IPS-15b (cell line): ENCODE measurements at regions not wholly inside any gene's neighbourhood (a gene's known extent, or its start where the extent isn't known, plus 50 kb on each side); places are given as distances from the start of the nearest gene placed in this dataset.
"Not testable (repeated sequence)": the region's sequence is repeated elsewhere in the genome, so short reads cannot be mapped to it uniquely, and the experiment has no call there.

Source experiments
- H3K27me3 ChIP-seq: one replicate; pipeline ENCODE4 v1.6.1; 2013; ENCODE audit warnings: low read length; ENCODE audit not compliant: control insufficient read depth, insufficient read depth
- H3K36me3 ChIP-seq: one replicate; pipeline ENCODE4 v1.6.1; 2013; ENCODE audit warnings: low read length; ENCODE audit not compliant: control insufficient read depth, insufficient read depth
- H3K4me1 ChIP-seq: one replicate; pipeline ENCODE4 v1.6.1; 2013; ENCODE audit warnings: mild to moderate bottlenecking, low read length; ENCODE audit not compliant: control insufficient read depth, insufficient read depth
- H3K4me3 ChIP-seq: one replicate; pipeline ENCODE4 v1.5.1; 2013; ENCODE audit warnings: low read depth, low read length
- H3K9ac ChIP-seq: one replicate; pipeline ENCODE4 v1.6.1; 2013; ENCODE audit warnings: low read depth, mild to moderate bottlenecking, low read length
- H3K9me3 ChIP-seq: one replicate; pipeline ENCODE4 v1.6.1; 2013; ENCODE audit warnings: mild to moderate bottlenecking, low read length; ENCODE audit not compliant: control insufficient read depth, insufficient read depth

DNA sequence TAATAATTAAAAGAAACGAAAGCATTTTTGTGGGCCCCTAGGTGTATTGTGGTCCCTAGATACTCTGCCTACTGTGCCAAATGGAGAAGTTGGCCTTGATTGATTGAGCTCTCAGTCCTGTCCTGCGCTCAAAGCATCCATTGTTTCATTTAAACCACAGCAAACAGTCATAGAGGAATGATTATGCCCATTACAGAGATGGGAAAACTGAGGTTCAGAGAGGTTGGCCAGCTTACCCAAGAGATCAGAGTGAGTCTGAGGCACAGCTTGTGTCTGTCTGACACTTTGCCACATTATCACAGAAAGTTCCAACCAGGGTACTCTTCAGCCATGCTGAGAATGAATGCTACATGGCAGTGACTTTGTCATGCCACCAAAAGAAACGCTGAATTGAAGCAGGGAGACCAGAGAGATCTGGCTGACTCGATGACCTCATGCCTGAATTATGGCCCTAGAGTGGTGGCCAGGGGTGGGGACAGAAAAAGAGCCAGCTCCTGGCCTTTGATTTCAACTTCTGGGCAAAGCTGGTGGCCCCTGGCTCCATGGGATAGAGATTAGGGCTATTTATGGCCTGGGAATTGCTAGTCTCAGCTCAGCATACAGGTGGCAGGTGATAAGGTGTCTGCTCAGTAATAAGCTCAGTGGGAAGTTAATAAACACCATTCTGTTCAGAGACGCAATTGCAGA lies 180.5 kb downstream of the MIAT start:
- H3K4me1 ChIP-seq = peaks cover 7% of the 10 kb centered on the region
- H3K27me3 ChIP-seq = no peaks in the 10 kb centered on the region
- H3K9ac ChIP-seq = no peak overlapping the region
- H3K9me3 ChIP-seq = no peaks in the 10 kb centered on the region
- no peak overlapping the region for H3K4me3 ChIP-seq
- no peaks in the 10 kb centered on the region for H3K36me3 ChIP-seq

- H3K9ac ChIP-seq = no peak overlapping the region
- H3K4me1 ChIP-seq = peaks cover 7% of the 10 kb centered on the region
- H3K9me3 ChIP-seq = no peaks in the 10 kb centered on the region
- H3K27me3 ChIP-seq = no peaks in the 10 kb centered on the region
- H3K4me3 ChIP-seq = no peak overlapping the region
- no peaks in the 10 kb centered on the region for H3K36me3 ChIP-seq
Observed at GRCh38 chr22:26838471-26838825, 181.1 kb downstream of the MIAT start.

- peaks cover 7% of the 10 kb centered on the region for H3K4me1 ChIP-seq
- no peaks in the 10 kb centered on the region for H3K36me3 ChIP-seq
- no peak overlapping the region for H3K4me3 ChIP-seq
- no peak overlapping the region for H3K9ac ChIP-seq
- H3K9me3 ChIP-seq = no peaks in the 10 kb centered on the region
- no peaks in the 10 kb centered on the region for H3K27me3 ChIP-seq
Observed at GRCh38 chr22:26839216-26839615, 181.8 kb downstream of the MIAT start.

GRCh38 chr22:26840770-26841169 lies 183.4 kb downstream of the MIAT start:
- not testable (repeated sequence) for H3K9ac ChIP-seq, H3K4me1 ChIP-seq, H3K27me3 ChIP-seq, H3K9me3 ChIP-seq, H3K4me3 ChIP-seq, H3K36me3 ChIP-seq

GRCh38 chr22:26842103-26842502 lies 184.7 kb downstream of the MIAT start:
- H3K9me3 ChIP-seq = no peaks in the 10 kb centered on the region
- no peaks in the 10 kb centered on the region for H3K27me3 ChIP-seq
- no peak overlapping the region for H3K4me3 ChIP-seq
- no peaks in the 10 kb centered on the region for H3K36me3 ChIP-seq
- H3K9ac ChIP-seq = no peak overlapping the region
- no peaks in the 10 kb centered on the region for H3K4me1 ChIP-seq

DNA sequence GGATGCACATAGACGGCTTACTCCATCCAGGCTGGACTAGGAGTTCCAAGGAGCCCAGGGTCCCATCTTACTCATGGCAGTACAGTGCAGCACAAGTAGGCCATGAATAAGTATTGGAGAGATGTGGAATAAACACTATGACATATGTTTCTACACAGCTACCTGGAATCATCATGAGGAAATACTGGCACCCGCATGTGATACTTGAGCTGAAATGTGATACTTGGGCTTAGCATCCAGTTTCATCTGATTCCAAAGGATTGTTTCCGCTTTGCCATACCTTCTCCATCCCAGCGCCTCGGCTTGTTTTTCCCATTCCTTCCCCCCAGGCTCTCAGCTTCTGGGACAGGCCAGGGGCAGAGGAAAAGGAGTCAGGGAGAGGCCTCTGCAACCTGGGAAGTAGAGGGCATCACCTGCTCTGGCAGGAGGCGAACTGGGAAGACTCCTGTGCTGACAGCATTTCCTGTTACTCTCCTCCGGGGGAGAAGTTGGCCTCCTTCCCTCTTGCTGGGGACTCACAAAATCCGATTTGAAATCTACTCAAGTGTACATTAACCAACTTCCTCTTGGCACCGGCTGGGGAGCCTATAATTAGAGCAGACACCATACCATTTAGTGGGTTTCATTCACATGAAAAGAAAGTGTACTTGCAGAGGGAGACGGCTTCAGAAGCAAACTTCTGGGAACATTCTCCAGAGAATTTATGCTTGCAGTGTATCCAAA lies 187.8 kb downstream of the MIAT start:
- Histone ChIP-seq H3K9ac (no peak overlapping the region), H3K36me3 (no peaks in the 10 kb centered on the region), H3K9me3 (no peaks in the 10 kb centered on the region), H3K4me1 (no peaks in the 10 kb centered on the region), H3K4me3 (no peak overlapping the region), H3K27me3 (no peaks in the 10 kb centered on the region)

DNA sequence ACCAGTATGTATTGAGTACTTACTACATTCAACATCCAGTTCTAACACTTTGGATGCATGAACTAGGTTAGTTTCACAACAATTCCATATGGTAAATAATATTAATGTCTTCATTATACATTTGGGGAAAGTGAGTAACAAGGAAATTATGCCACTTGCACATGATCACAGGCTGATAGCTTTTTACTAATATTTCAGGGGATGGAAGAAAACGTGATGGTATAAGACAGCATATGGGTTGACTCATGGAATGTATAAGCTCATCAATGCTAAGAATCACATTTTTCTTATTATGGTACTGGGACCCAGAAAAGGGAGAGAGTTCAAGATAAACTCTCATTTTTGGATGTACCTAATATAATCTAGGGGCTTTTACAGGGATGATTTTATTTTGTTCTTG lies 188.7 kb downstream of the MIAT start:
- no peaks in the 10 kb centered on the region for H3K4me1 ChIP-seq
- H3K9me3 ChIP-seq = no peaks in the 10 kb centered on the region
- no peaks in the 10 kb centered on the region for H3K36me3 ChIP-seq
- H3K27me3 ChIP-seq = no peaks in the 10 kb centered on the region
- no peak overlapping the region for H3K9ac ChIP-seq
- no peak overlapping the region for H3K4me3 ChIP-seq

GRCh38 chr22:26846645-26847044 lies 189.3 kb downstream of the MIAT start:
- Histone ChIP-seq H3K27me3 (no peaks in the 10 kb centered on the region), H3K4me3 (no peak overlapping the region), H3K9ac (no peak overlapping the region), H3K9me3 (no peaks in the 10 kb centered on the region), H3K4me1 (no peaks in the 10 kb centered on the region), H3K36me3 (no peaks in the 10 kb centered on the region)

DNA sequence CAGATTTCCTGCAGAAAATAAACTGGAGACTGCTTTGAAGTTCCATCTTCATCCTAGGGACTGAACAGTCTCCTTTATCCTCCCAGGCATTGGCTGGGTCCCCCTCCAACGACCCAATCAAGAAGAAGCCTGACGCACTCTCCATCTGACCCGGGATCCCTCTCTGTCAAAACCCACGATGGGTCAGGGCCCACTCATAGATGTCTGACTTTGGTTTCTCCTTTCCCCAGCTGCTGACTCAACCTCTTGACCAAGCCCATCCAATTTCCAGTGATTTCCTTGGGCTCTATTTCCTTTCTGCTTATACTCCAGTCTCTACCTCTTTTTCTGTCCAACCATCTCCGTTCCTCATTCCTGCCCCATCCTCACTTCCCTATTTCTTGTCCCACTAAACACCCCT lies 189.7 kb downstream of the MIAT start:
- Histone ChIP-seq H3K9me3 (no peaks in the 10 kb centered on the region), H3K4me1 (no peaks in the 10 kb centered on the region), H3K36me3 (no peaks in the 10 kb centered on the region), H3K27me3 (no peaks in the 10 kb centered on the region), H3K4me3 (no peak overlapping the region), H3K9ac (no peak overlapping the region)

GRCh38 chr22:26847816-26848215 lies 190.4 kb downstream of the MIAT start:
- Histone ChIP-seq H3K9ac (no peak overlapping the region), H3K27me3 (no peaks in the 10 kb centered on the region), H3K36me3 (no peaks in the 10 kb centered on the region), H3K9me3 (no peaks in the 10 kb centered on the region), H3K4me3 (no peak overlapping the region), H3K4me1 (peaks cover 3% of the 10 kb centered on the region)

- Histone ChIP-seq H3K9ac (no peak overlapping the region), H3K36me3 (no peaks in the 10 kb centered on the region), H3K9me3 (no peaks in the 10 kb centered on the region), H3K4me1 (peaks cover 3% of the 10 kb centered on the region), H3K4me3 (no peak overlapping the region), H3K27me3 (no peaks in the 10 kb centered on the region)
Observed at GRCh38 chr22:26848244-26848920, 191.0 kb downstream of the MIAT start.

DNA sequence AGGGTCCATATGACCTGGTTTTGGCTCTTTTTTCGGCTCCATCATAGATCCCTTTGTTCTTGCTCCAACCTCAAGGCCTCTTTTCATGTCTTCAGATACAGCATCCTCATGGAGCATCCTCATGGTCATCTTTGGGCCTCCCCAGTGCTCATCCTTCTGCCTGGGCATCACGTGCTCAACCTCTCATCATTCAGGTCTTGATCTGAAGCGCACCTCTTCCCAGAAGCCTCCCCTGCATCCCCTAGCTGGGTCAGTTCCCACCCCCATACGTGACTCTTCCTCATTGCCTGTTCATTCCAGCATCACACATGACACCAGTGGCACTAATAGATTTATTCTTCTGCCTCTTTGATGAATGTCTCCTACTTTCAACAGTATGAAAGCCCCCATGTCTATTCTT lies 192.2 kb downstream of the MIAT start:
- H3K4me1 ChIP-seq = peaks cover 3% of the 10 kb centered on the region
- H3K4me3 ChIP-seq = no peak overlapping the region
- no peaks in the 10 kb centered on the region for H3K27me3 ChIP-seq
- H3K9me3 ChIP-seq = no peaks in the 10 kb centered on the region
- no peak overlapping the region for H3K9ac ChIP-seq
- H3K36me3 ChIP-seq = no peaks in the 10 kb centered on the region
